Endothelial cell of umbilical vein (primary cell): ENCODE measurements at regions not wholly inside any gene's neighbourhood (a gene's known extent, or its start where the extent isn't known, plus 50 kb on each side); places are given as distances from the start of the nearest gene placed in this dataset.

ENCODE experiments used
- CTCF ChIP-seq, 2 donors: IDR thresholded peaks; 1 replicate in 1 of 2; 2 replicates in 1 of 2; pipeline ENCODE4 v1.5.1; 2011; ENCODE audit warnings: low read length in 2 of 2, mild to moderate bottlenecking in 2 of 2, moderate library complexity in 2 of 2, control low read depth in 1 of 2, inconsistent platforms in 1 of 2, low read depth in 1 of 2; ENCODE audit not compliant: insufficient read depth in 1 of 2; ENCODE audit errors: extremely low read depth in 1 of 2
- MAX ChIP-seq: IDR thresholded peaks from 2 replicates; pipeline ENCODE4 v1.6.1; 2011; ENCODE audit not compliant: insufficient read depth, insufficient read length
- POLR2A ChIP-seq: IDR thresholded peaks from 2 replicates; pipeline ENCODE4 v1.6.1; 2012; ENCODE audit warnings: low read depth, mild to moderate bottlenecking, control low read depth, low read length
- POLR2AphosphoS5 ChIP-seq: IDR thresholded peaks from 2 replicates; pipeline ENCODE4 v1.6.1; 2012; ENCODE audit warnings: low read depth, mild to moderate bottlenecking, control low read depth, low read length, moderate library complexity; ENCODE audit not compliant: insufficient read depth

GRCh38 chr2:45261746-45262145, 252.5 kb upstream of the SIX2 start:
- TF ChIP-seq CTCF (IDR thresholded peaks at IDR 0.05; ENCODE audit: extremely low read depth in 1 of 2, insufficient read depth in 1 of 2, low read depth in 1 of 2, low read length in 2 of 2), result no peak
- TF ChIP-seq POLR2A, result no peak
- no peak for TF ChIP-seq MAX
- no peak for TF ChIP-seq POLR2AphosphoS5
